Neutrophil (primary cell): ENCODE measurements at regions not wholly inside any gene's neighbourhood (a gene's known extent, or its start where the extent isn't known, plus 50 kb on each side); places are given as distances from the start of the nearest gene placed in this dataset.

Source experiments
- H3K27ac ChIP-seq: fragments of 200-600 bp; sonication (generic); 2 replicates; pipeline ENCODE4 v1.5.1; 2016; ENCODE audit warnings: mild to moderate bottlenecking, moderate library complexity
- H3K27me3 ChIP-seq: fragments of 200-600 bp; sonication (generic); 2 replicates; pipeline ENCODE4 v1.6.0; 2016; ENCODE audit warnings: mild to moderate bottlenecking
- H3K36me3 ChIP-seq: fragments of 200-600 bp; sonication (generic); 2 replicates; pipeline ENCODE4 v1.5.1; 2017
- H3K4me1 ChIP-seq, 2 experiments: fragments of 200-600 bp in 1 of 2; sonication (generic) in 1 of 2; 1 replicate in 1 of 2; 2 replicates in 1 of 2; pipeline versions ENCODE4 v1.5.1 to v1.6.1; 2013 to 2016; ENCODE audit warnings: low read depth in 1 of 2, low read length in 1 of 2, mild to moderate bottlenecking in 1 of 2, moderate library complexity in 1 of 2; ENCODE audit not compliant: control insufficient read depth in 1 of 2, insufficient read depth in 1 of 2
- H3K4me3 ChIP-seq, 2 experiments: fragments of 200-600 bp in 1 of 2; sonication (generic) in 1 of 2; 1 replicate in 1 of 2; 2 replicates in 1 of 2; pipeline ENCODE4 v1.5.1; 2013 to 2016; ENCODE audit warnings: low read depth in 1 of 2, low read length in 1 of 2, mild to moderate bottlenecking in 1 of 2, moderate library complexity in 1 of 2
- H3K9me3 ChIP-seq: fragments of 200-600 bp; sonication (generic); 2 replicates; pipeline ENCODE4 v1.5.1; 2016
- CTCF ChIP-seq: fragments of 200-600 bp; sonication (generic); IDR thresholded peaks from 2 replicates; pipeline ENCODE4 v1.5.1; 2016; ENCODE audit warnings: antibody characterized with exemption

- no peaks in the 10 kb centered on the region for H3K27me3 ChIP-seq
- no peak overlapping the region for H3K27ac ChIP-seq
- no peaks in the 10 kb centered on the region for H3K4me1 ChIP-seq
- TF ChIP-seq CTCF, result no peak
- no peaks in the 10 kb centered on the region for H3K9me3 ChIP-seq
- H3K4me3 ChIP-seq, result no peak overlapping the region
- H3K36me3 ChIP-seq, result no peaks in the 10 kb centered on the region
These were observed 88.8 kb upstream of the KIF5B start for GRCh38 chr10:32144817-32145688.

DNA sequence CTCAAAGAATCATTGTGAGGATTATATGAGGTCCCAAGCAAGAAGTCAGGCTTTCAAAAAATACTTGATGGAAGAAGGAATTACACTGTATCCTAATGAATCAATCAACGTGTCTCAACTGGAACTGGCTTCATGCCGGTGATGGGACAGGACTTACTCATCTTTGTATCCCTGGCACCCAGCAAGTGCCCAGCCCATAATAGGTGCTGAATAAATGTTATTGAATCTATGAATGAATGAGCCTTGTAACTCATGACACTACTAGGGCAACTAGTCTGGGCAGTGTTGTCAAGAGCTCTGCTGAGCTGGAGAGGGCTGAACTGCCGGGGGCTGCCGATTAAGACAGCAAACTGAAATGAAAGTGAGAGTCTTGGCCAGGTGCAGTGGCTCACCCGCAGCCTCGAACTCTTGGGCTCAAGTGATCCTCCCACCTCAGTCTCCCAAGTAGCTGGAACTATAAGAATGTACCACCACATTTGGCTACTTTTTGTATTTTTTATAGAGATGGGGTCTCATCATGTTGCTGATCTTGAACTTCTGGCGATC is 87.2 kb upstream of the KIF5B start:
- Histone ChIP-seq H3K27me3 (no peaks in the 10 kb centered on the region), H3K9me3 (no peaks in the 10 kb centered on the region), H3K36me3 (no peaks in the 10 kb centered on the region), H3K4me1 (peaks cover 6 to 7% of the 10 kb centered on the region in 2 experiments), H3K4me3 (no peak overlapping the region), H3K27ac (no peak overlapping the region)
- no peak for TF ChIP-seq CTCF

DNA sequence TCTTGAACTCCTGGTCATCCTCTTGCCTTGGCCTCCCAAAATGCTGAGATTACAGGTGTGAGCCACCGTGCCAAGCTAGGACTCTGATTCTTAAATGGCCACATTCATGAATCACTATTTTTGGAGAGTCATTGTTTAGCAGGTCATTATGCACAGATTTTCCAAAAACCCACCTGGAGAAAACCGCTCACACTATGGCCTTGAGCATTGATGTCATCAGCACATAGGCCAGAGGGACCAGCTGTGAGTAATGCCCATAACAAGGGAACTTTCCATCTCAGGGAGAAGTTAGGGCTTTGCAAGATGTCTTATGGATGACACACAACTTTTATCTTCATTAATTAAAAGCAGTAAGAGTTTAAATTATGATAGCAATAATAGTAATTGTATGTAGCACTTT is 86.4 kb upstream of the KIF5B start:
- H3K4me3 ChIP-seq, result no peak overlapping the region
- peaks cover 6 to 7% of the 10 kb centered on the region in 2 experiments for H3K4me1 ChIP-seq
- H3K27me3 ChIP-seq, result no peaks in the 10 kb centered on the region
- H3K27ac ChIP-seq, result no peak overlapping the region
- no peaks in the 10 kb centered on the region for H3K9me3 ChIP-seq
- no peak for TF ChIP-seq CTCF
- no peaks in the 10 kb centered on the region for H3K36me3 ChIP-seq

- Histone ChIP-seq H3K9me3 (no peaks in the 10 kb centered on the region), H3K4me3 (no peak overlapping the region), H3K27ac (no peak overlapping the region), H3K4me1 (peaks cover 6 to 7% of the 10 kb centered on the region in 2 experiments), H3K36me3 (no peaks in the 10 kb centered on the region), H3K27me3 (no peaks in the 10 kb centered on the region)
- no peak for TF ChIP-seq CTCF
These were observed 85.0 kb upstream of the KIF5B start for GRCh38 chr10:32141018-32141807.

DNA sequence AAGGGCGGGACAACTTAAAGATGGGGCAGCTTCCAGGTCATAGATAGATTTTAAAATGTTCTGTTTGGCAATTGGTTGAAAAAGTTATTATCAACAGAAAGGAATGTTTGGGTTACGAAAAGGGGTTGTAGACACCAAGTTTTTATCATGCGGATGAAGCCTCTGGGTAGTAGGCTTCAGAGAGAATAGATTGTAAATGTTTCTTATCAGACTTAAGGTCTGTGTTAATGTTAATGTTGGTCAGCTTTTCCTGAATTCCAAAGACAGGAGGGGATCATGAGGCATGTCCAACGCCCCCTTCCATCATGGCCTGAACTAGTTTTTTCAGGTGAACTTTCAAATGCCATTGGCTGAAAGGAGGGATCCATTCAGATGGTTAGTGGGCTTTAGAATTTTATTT is 84.2 kb upstream of the KIF5B start:
- Histone ChIP-seq H3K27me3 (no peaks in the 10 kb centered on the region), H3K4me1 (peaks cover 6 to 7% of the 10 kb centered on the region in 2 experiments), H3K9me3 (no peaks in the 10 kb centered on the region), H3K36me3 (no peaks in the 10 kb centered on the region), H3K4me3 (no peak overlapping the region), H3K27ac (no peak overlapping the region)
- no peak for TF ChIP-seq CTCF
